CD14-positive monocyte (primary cell): ENCODE measurements at regions not wholly inside any gene's neighbourhood (a gene's known extent, or its start where the extent isn't known, plus 50 kb on each side); places are given as distances from the start of the nearest gene placed in this dataset.
A peak's percentile ranks its signal among the peaks of the same experiment; 100 is the strongest.

Experiments
- DNase-seq, 3 donors: peaks; one replicate each; pipeline ENCODE4 v3.0.0-alpha.2; 2011 to 2022
- H2AFZ ChIP-seq: 2 replicates; pipeline ENCODE4 v1.6.0; 2012; ENCODE audit warnings: mild to moderate bottlenecking, low read depth, low read length, inconsistent platforms; ENCODE audit not compliant: insufficient read depth, poor library complexity, severe bottlenecking
- H3K27ac ChIP-seq, 2 donors: 1 replicate in 1 of 2; 2 replicates in 1 of 2; pipeline ENCODE4 v1.5.1; 2012 to 2013; ENCODE audit warnings: low read length in 2 of 2, control low read depth in 1 of 2, inconsistent platforms in 1 of 2, low read depth in 1 of 2, mild to moderate bottlenecking in 1 of 2
- H3K27me3 ChIP-seq, 2 donors: one replicate each; pipeline versions ENCODE4 v1.6.0 to v1.6.1; 2011 to 2013; ENCODE audit warnings: low read length in 2 of 2; ENCODE audit not compliant: control insufficient read depth in 2 of 2, insufficient read depth in 2 of 2
- H3K36me3 ChIP-seq, 2 donors: replicated peaks in 1 of 2; 1 replicate in 1 of 2; 2 replicates in 1 of 2; pipeline versions ENCODE4 v1.5.1 to v1.6.1; 2012 to 2013; ENCODE audit warnings: low read length in 2 of 2, control low read depth in 1 of 2, inconsistent platforms in 1 of 2, mild to moderate bottlenecking in 1 of 2; ENCODE audit not compliant: insufficient read depth in 2 of 2, control insufficient read depth in 1 of 2
- H3K4me1 ChIP-seq, 2 donors: 1 replicate in 1 of 2; 2 replicates in 1 of 2; pipeline versions ENCODE4 v1.5.1 to v1.6.1; 2012 to 2013; ENCODE audit warnings: low read length in 2 of 2, control low read depth in 1 of 2, inconsistent platforms in 1 of 2, mild to moderate bottlenecking in 1 of 2, moderate library complexity in 1 of 2; ENCODE audit not compliant: insufficient read depth in 2 of 2, control insufficient read depth in 1 of 2
- H3K4me2 ChIP-seq: replicated peaks from 2 replicates; pipeline ENCODE3; 2012; ENCODE audit warnings: low read length, moderate library complexity, mild to moderate bottlenecking; ENCODE audit not compliant: poor library complexity, severe bottlenecking; ENCODE audit errors: extremely low read depth
- H3K4me3 ChIP-seq, 3 experiments: fragments of 200-600 bp in 1 of 3; sonication (generic) in 1 of 3; replicated peaks in 1 of 3; 1 replicate in 2 of 3; 2 replicates in 1 of 3; pipeline ENCODE4 v1.5.1; 2011 to 2013; ENCODE audit warnings: low read length in 3 of 3, mild to moderate bottlenecking in 3 of 3, control low read depth in 2 of 3, low read depth in 2 of 3, inconsistent platforms in 1 of 3, moderate library complexity in 1 of 3
- H3K79me2 ChIP-seq: 2 replicates; pipeline ENCODE4 v1.6.0; 2012; ENCODE audit warnings: mild to moderate bottlenecking, control low read depth, inconsistent platforms, low read length, moderate library complexity; ENCODE audit not compliant: insufficient read depth
- H3K9ac ChIP-seq: 2 replicates; pipeline ENCODE4 v1.6.0; 2017; ENCODE audit warnings: low read length, mild to moderate bottlenecking; ENCODE audit not compliant: insufficient read depth, poor library complexity, severe bottlenecking
- H3K9me3 ChIP-seq, 2 donors: replicated peaks in 1 of 2; 1 replicate in 1 of 2; 2 replicates in 1 of 2; pipeline versions ENCODE4 v1.5.1 to v1.6.1; 2012 to 2013; ENCODE audit warnings: low read length in 2 of 2, control low read depth in 1 of 2; ENCODE audit not compliant: control insufficient read depth in 1 of 2, insufficient read depth in 1 of 2
- H4K20me1 ChIP-seq: 2 replicates; pipeline ENCODE4 v1.6.0; 2012; ENCODE audit warnings: mild to moderate bottlenecking, low read length, control low read depth, moderate library complexity; ENCODE audit not compliant: insufficient read depth
- H3K27ac Mint-ChIP-seq, 7 donors: one replicate each; pipeline ENCODE4 v1.8.0; 2020; ENCODE audit warnings: mild to moderate bottlenecking in 7 of 7, mixed read lengths in 7 of 7, moderate library complexity in 6 of 7, inconsistent platforms in 2 of 7
- H3K27me3 Mint-ChIP-seq, 3 donors: one replicate each; pipeline ENCODE4 v1.8.0; 2021 to 2022; ENCODE audit warnings: low read depth in 3 of 3, mild to moderate bottlenecking in 3 of 3, mixed read lengths in 3 of 3, moderate library complexity in 3 of 3, inconsistent platforms in 1 of 3
- H3K36me3 Mint-ChIP-seq, 2 donors: one replicate each; pipeline ENCODE4 v1.8.0; 2020; ENCODE audit warnings: mixed read lengths in 2 of 2, inconsistent platforms in 1 of 2, mild to moderate bottlenecking in 1 of 2
- H3K4me1 Mint-ChIP-seq: one replicate; pipeline ENCODE4 v1.8.0; 2020; ENCODE audit warnings: mild to moderate bottlenecking, mixed read lengths
- H3K4me3 Mint-ChIP-seq, 2 donors: one replicate each; pipeline ENCODE4 v1.8.0; 2020; ENCODE audit warnings: mild to moderate bottlenecking in 2 of 2, mixed read lengths in 2 of 2, moderate library complexity in 1 of 2
- H3K9me3 Mint-ChIP-seq, 7 donors: one replicate each; pipeline ENCODE4 v1.8.0; 2020 to 2022; ENCODE audit warnings: mixed read lengths in 7 of 7, mild to moderate bottlenecking in 6 of 7, moderate library complexity in 6 of 7, inconsistent platforms in 2 of 7
- CTCF ChIP-seq: fragments of 200-600 bp; IDR thresholded peaks from one replicate; pipeline ENCODE4 v1.8.0; 2022; ENCODE audit warnings: antibody characterized with exemption, mild to moderate bottlenecking
- WGBS: methylation state at CpG from one replicate; pipeline ENCODE4 v1.1.5; 2013; ENCODE audit warnings: missing lambda C conversion rate; ENCODE audit not compliant: insufficient coverage; 5-methylcytosine and 5-hydroxymethylcytosine counted together
- intact Hi-C, 2 donors: fragments of 100-400 bp; cut with micrococcal nuclease; formaldehyde crosslinking; loops; one replicate each; pipeline versions ENCODE4 v1.15.0 to v1.15.1; 2023

GRCh38 chr11:135043434-135043833 lies 631.4 kb upstream of the B3GAT1 start:
- no peak for TF ChIP-seq CTCF
- no peak for DNase-seq
- no peaks in the 10 kb centered on the region for H3K27me3 Mint-ChIP-seq
- intact Hi-C loops: no loop called here
- H3K36me3 Mint-ChIP-seq: no peaks in the 10 kb centered on the region
- Histone ChIP-seq H3K9ac (no peak overlapping the region), H3K79me2 (no peaks in the 10 kb centered on the region), H3K4me1 (no peaks in the 10 kb centered on the region), H2AFZ (no peak overlapping the region), H3K27ac (no peak overlapping the region), H3K9me3 (peaks cover 0 to 14% of the 10 kb centered on the region in 2 donors), H4K20me1 (no peaks in the 10 kb centered on the region), H3K4me2 (no peak overlapping the region), H3K27me3 (no peaks in the 10 kb centered on the region), H3K36me3 (no peaks in the 10 kb centered on the region), H3K4me3 (no peak overlapping the region)
- no peak overlapping the region for H3K4me3 Mint-ChIP-seq
- WGBS: 80% methylated on average over 3 of the region's 4 CpGs
- H3K9me3 Mint-ChIP-seq: peaks cover 0 to 21% (median 3%) of the 10 kb centered on the region in 7 donors
- H3K27ac Mint-ChIP-seq: peak overlapping the region in 1 of 7 donors; percentile 62
- H3K4me1 Mint-ChIP-seq: no peaks in the 10 kb centered on the region

DNA sequence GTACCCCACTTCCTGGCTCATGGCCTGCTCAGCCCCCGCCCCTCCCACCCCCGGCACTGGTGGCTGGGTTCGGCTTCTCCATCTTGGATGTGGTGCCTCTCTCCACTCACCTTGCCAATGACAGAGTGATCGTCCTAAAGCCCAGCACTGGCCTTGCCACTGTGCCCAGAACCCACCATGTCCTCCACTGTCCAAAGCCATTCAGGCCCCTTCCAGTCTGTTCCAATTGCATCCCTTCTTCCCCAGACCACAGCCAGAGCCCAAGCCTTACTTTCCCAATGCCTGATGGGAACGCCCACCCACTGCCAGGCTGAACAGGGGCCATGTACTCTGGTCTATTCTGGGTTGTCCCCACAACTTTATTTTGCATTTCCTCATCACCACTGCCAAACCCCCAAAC lies 625.8 kb upstream of the B3GAT1 start:
- 81% methylated on average over 5 of the region's 5 CpGs for WGBS
- no peak overlapping the region for H3K4me2 ChIP-seq
- Mint-ChIP-seq H3K36me3 (no peaks in the 10 kb centered on the region), H3K4me1 (no peaks in the 10 kb centered on the region), H3K4me3 (no peak overlapping the region), H3K27ac (peak overlapping the region in 1 of 7 donors; percentile 49), H3K9me3 (peaks cover 0 to 19% (median 4%) of the 10 kb centered on the region in 7 donors), H3K27me3 (peaks cover 0 to 2% (median 1%) of the 10 kb centered on the region in 3 donors)
- H4K20me1 ChIP-seq: no peaks in the 10 kb centered on the region
- no peaks in the 10 kb centered on the region for H3K36me3 ChIP-seq
- intact Hi-C loops: no loop called here
- no peak for DNase-seq
- no peaks in the 10 kb centered on the region for H3K4me1 ChIP-seq
- no peaks in the 10 kb centered on the region for H3K79me2 ChIP-seq
- no peak overlapping the region for H3K9ac ChIP-seq
- no peaks in the 10 kb centered on the region for H3K27me3 ChIP-seq
- H3K4me3 ChIP-seq: no peak overlapping the region
- no peak overlapping the region for H2AFZ ChIP-seq
- H3K27ac ChIP-seq: no peak overlapping the region
- no peak for TF ChIP-seq CTCF
- peaks cover 0 to 16% of the 10 kb centered on the region in 2 donors for H3K9me3 ChIP-seq
